Spleen (tissue), 7 donors: ENCODE measurements at regions not wholly inside any gene's neighbourhood (a gene's known extent, or its start where the extent isn't known, plus 50 kb on each side); places are given as distances from the start of the nearest gene placed in this dataset.

Experiments used
- POLR2A ChIP-seq, 3 donors: fragments of 450-650 bp; IDR thresholded peaks; one replicate each; pipeline ENCODE4 v1.5.1; 2017; ENCODE audit warnings: antibody characterized with exemption in 3 of 3, mild to moderate bottlenecking in 1 of 3
- POLR2AphosphoS5 ChIP-seq, 3 donors: sonication (generic); formaldehyde crosslinking; IDR thresholded peaks; one replicate each; pipeline ENCODE4 v1.5.1; 2017; ENCODE audit warnings: antibody characterized with exemption in 3 of 3
- TF ChIP-seq, protein P1 (sequence below), 11 experiments: fragments of 200-600 bp in 7 of 11; fragments of 450-650 bp in 4 of 11; sonication (generic) in 4 of 11; IDR thresholded peaks in 8 of 11; conservative IDR thresholded peaks in 3 of 11; 1 replicate in 7 of 11; 2 replicates in 4 of 11; pipeline versions ENCODE4 v1.4.0 to v1.8.0; 2016 to 2021; ENCODE audit warnings: antibody characterized with exemption in 11 of 11, inconsistent platforms in 4 of 11, mild to moderate bottlenecking in 1 of 11
- donor health status: DM: no; HTN: no; CAD: no; lungs with moderate emphysema.
- donor health status: DM: no; HTN: no; CAD: no.
- donor health status: DM: no; HTN: no; CAD: no.

DNA sequence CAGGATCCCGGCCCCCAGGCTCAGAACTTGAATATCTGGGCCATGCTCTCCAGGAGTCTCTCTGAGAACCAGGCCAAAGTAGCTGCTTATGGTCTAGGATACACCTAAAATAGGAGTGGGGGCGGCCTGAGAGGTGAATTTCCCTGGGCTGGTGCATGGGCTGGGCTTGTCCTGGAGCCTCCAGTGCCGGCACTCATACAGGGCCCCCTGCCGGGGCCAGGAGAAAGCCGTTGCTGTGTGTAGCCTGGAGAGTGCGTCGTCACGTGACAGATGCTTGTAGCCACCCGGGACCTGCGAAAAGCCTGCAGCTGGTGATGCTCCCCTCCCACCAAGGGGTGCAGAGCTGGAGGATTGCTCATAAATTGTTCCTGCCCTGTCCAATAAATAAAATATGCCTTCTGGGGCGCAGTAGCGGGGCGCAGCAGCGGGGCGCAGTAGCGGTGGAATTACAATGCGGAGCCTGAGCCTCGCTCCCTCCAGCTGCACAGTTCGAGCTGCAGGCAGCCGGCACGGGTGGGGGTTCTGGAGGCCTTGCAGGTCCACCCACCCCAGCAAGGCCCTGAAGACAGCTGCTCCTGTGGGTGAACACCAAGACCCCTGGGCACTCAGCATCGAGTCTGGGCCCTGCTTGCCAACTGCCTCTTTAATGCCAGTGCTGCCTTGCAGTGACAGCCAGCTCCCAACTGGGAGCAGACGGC lies 289.9 kb downstream of the NDUFA10 start:
- TF ChIP-seq POLR2A (IDR thresholded peaks at IDR 0.05) (no peak), POLR2AphosphoS5 (IDR thresholded peaks at IDR 0.05) (no peak)
- TF ChIP-seq, protein P1, sequence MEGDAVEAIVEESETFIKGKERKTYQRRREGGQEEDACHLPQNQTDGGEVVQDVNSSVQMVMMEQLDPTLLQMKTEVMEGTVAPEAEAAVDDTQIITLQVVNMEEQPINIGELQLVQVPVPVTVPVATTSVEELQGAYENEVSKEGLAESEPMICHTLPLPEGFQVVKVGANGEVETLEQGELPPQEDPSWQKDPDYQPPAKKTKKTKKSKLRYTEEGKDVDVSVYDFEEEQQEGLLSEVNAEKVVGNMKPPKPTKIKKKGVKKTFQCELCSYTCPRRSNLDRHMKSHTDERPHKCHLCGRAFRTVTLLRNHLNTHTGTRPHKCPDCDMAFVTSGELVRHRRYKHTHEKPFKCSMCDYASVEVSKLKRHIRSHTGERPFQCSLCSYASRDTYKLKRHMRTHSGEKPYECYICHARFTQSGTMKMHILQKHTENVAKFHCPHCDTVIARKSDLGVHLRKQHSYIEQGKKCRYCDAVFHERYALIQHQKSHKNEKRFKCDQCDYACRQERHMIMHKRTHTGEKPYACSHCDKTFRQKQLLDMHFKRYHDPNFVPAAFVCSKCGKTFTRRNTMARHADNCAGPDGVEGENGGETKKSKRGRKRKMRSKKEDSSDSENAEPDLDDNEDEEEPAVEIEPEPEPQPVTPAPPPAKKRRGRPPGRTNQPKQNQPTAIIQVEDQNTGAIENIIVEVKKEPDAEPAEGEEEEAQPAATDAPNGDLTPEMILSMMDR (IDR thresholded peaks at IDR 0.05 in 8 of 11, conservative IDR thresholded peaks at IDR 0.05 in 3 of 11) = no peak
